Testis (tissue), 2 donors: ENCODE measurements at regions not wholly inside any gene's neighbourhood (a gene's known extent, or its start where the extent isn't known, plus 50 kb on each side); places are given as distances from the start of the nearest gene placed in this dataset.

Source experiments
- DNase-seq: peaks from one replicate; pipeline ENCODE4 v3.0.0-alpha.2; 2019
- H3K27ac ChIP-seq, 2 donors: fragments of 200-600 bp; sonication (generic); one replicate each; pipeline ENCODE4 v1.5.1; 2019
- H3K27me3 ChIP-seq: fragments of 200-600 bp; sonication (generic); one replicate; pipeline ENCODE4 v1.5.1; 2019
- H3K36me3 ChIP-seq: fragments of 200-600 bp; sonication (generic); one replicate; pipeline ENCODE4 v1.5.1; 2017; ENCODE audit warnings: low read depth; ENCODE audit errors: missing control alignments
- H3K4me1 ChIP-seq: fragments of 200-600 bp; sonication (generic); one replicate; pipeline ENCODE4 v1.5.1; 2019
- H3K4me3 ChIP-seq, 2 donors: fragments of 200-600 bp; sonication (generic); one replicate each; pipeline ENCODE4 v1.5.1; 2017 to 2019
- H3K9me3 ChIP-seq: fragments of 200-600 bp; sonication (generic); one replicate; pipeline ENCODE4 v1.5.1; 2017
- POLR2A ChIP-seq: fragments of 450-650 bp; IDR thresholded peaks from one replicate; pipeline ENCODE4 v1.6.1; 2017; ENCODE audit warnings: antibody characterized with exemption, mild to moderate bottlenecking, moderate library complexity
- WGBS, 2 donors: methylation state at CpG; one replicate each; pipeline ENCODE4 v1.1.5; 2018; 5-methylcytosine and 5-hydroxymethylcytosine counted together
- intact Hi-C: fragments of 100-400 bp; cut with DNase I; formaldehyde crosslinking; loops from one replicate; pipeline ENCODE4 v1.15.1; 2023; ENCODE audit warnings: low total_unique reads
- TF ChIP-seq, protein P1 (sequence below), 3 experiments: fragments of 450-650 bp in 2 of 3; fragments of 200-600 bp in 1 of 3; sonication (generic) in 1 of 3; IDR thresholded peaks; one replicate each; pipeline ENCODE4 v1.5.1; 2016 to 2019; ENCODE audit warnings: antibody characterized with exemption in 3 of 3, mild to moderate bottlenecking in 2 of 3, moderate library complexity in 1 of 3

- intact Hi-C loops = no loop called here
- no peak for TF ChIP-seq POLR2A
- TF ChIP-seq, protein P1, sequence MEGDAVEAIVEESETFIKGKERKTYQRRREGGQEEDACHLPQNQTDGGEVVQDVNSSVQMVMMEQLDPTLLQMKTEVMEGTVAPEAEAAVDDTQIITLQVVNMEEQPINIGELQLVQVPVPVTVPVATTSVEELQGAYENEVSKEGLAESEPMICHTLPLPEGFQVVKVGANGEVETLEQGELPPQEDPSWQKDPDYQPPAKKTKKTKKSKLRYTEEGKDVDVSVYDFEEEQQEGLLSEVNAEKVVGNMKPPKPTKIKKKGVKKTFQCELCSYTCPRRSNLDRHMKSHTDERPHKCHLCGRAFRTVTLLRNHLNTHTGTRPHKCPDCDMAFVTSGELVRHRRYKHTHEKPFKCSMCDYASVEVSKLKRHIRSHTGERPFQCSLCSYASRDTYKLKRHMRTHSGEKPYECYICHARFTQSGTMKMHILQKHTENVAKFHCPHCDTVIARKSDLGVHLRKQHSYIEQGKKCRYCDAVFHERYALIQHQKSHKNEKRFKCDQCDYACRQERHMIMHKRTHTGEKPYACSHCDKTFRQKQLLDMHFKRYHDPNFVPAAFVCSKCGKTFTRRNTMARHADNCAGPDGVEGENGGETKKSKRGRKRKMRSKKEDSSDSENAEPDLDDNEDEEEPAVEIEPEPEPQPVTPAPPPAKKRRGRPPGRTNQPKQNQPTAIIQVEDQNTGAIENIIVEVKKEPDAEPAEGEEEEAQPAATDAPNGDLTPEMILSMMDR (IDR thresholded peaks at IDR 0.05) = no peak
- no peak for DNase-seq
- Histone ChIP-seq H3K27me3 (no peaks in the 10 kb centered on the region), H3K4me1 (no peaks in the 10 kb centered on the region), H3K4me3 (no peak overlapping the region), H3K27ac (no peak overlapping the region), H3K9me3 (no peaks in the 10 kb centered on the region), H3K36me3 (no peaks in the 10 kb centered on the region)
- WGBS, 2 donors = 54 to 55% methylated on average over 1 of the region's 1 CpG
These were observed 92.7 kb upstream of the BMP2 start for GRCh38 chr20:6674831-6675230.

DNA sequence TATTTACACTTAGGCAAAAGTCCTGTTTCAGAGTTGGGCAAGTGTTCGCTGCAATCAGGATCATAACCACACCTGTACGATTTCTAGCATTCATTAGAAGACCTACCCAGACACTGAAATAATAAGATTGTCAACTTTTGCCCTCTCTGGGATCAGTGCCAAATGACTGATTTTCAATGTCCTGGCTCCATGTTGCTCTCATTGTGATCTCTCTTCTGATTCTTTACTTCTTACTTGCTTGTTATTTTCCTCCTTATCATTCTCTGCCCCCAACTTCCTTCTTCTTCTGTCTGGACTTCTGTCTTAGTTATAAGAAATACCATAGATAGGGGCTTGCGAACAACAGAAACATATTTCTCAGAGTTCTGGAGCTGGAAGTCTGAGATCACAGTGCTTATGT is 94.4 kb upstream of the BMP2 start:
- H3K9me3 ChIP-seq = no peaks in the 10 kb centered on the region
- no peaks in the 10 kb centered on the region for H3K27me3 ChIP-seq
- intact Hi-C loops = no loop called here
- H3K4me1 ChIP-seq = no peaks in the 10 kb centered on the region
- no peak overlapping the region for H3K27ac ChIP-seq
- no peaks in the 10 kb centered on the region for H3K36me3 ChIP-seq
- no peak for DNase-seq
- H3K4me3 ChIP-seq = no peak overlapping the region
- TF ChIP-seq POLR2A = no peak
- TF ChIP-seq, protein P1 (IDR thresholded peaks at IDR 0.05) = no peak
- WGBS, 2 donors = 65 to 72% methylated on average over 3 of the region's 3 CpGs

DNA sequence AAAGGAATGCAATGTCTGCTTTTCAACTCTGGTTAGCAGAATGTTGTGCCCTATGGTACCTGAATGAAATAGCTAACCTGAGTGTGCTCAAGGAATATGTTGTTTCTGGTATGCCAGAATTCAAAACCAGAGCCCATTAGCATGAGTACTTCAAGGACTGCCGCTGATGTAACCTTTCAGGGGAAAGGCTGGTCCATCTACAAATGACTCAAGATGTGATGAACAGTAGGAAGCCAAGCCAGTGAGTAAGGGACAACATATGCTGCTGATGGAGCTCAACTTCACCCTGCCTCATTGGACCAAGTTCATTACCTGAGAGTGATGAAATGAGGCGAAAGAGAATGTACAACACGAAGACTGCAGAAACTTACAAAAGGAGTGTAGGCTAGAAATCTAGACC is 95.7 kb upstream of the BMP2 start:
- Histone ChIP-seq H3K4me1 (no peaks in the 10 kb centered on the region), H3K9me3 (no peaks in the 10 kb centered on the region), H3K27me3 (no peaks in the 10 kb centered on the region), H3K36me3 (no peaks in the 10 kb centered on the region), H3K4me3 (no peak overlapping the region), H3K27ac (no peak overlapping the region)
- no peak for TF ChIP-seq POLR2A
- TF ChIP-seq, protein P1 (IDR thresholded peaks at IDR 0.05) = no peak
- intact Hi-C loops = no loop called here
- no peak for DNase-seq
- 96 to 100% methylated on average over 3 of the region's 3 CpGs for WGBS, 2 donors

DNA sequence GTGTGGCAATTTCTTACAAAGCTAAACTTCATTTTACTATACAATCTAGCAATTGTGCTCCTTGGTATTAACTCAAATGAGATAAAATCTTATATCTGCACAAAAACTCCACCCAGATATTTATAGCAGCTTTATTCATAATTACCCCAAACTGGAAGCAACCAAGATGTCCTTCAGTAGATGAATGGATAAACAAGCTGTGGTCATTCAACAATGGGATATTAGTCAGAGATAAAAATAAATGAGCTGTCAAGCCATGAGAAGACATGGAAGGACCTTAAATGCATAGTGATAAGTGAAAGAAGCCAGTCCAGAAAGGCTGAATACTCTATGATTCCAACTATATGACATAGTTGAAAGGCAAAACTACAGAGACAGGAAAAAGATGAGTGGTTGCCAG is 98.9 kb upstream of the BMP2 start:
- Histone ChIP-seq H3K36me3 (no peaks in the 10 kb centered on the region), H3K27ac (no peak overlapping the region), H3K27me3 (no peaks in the 10 kb centered on the region), H3K4me3 (no peak overlapping the region), H3K4me1 (no peaks in the 10 kb centered on the region), H3K9me3 (no peaks in the 10 kb centered on the region)
- TF ChIP-seq POLR2A = no peak
- TF ChIP-seq, protein P1 (IDR thresholded peaks at IDR 0.05) = no peak
- DNase-seq = no peak
- intact Hi-C loops = no loop called here

DNA sequence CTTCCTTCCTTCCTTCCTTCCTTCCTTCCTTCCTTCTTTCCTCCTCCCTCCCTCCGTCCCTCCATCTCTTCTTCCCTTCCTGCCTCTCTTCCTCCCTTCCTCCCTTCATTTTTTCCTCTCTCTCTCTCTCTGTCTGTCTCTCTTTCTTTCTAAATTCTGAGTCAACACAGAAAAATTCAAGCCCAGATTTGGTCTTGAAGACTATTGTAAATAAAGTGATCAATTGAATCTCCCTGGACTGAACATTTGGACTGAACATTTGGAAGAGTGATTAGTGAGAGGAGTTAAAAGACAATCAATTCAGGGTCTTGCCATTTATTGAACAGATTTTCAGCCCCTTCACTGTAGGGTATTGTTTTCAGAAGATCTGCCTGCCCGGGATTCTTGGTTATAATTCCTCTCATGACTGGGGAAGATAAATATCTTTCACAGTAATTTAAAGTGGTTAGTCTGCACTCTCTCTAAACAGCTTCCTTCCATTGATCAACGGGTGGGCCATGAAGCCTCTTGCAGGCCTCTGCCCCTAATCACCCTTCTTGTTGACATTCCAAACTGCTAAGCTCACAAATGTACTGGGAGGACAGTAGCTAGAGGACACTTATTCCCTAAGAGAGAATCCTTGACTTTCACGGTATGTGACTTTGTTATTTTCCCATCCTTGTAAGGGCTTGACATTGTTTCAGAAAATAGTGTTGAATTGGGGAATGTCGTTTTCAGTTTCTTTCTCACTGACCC is 101.7 kb upstream of the BMP2 start:
- no peak for DNase-seq
- no peak overlapping the region for H3K27ac ChIP-seq
- H3K36me3 ChIP-seq = no peaks in the 10 kb centered on the region
- intact Hi-C loops = no loop called here
- 67 to 74% methylated on average over 5 of the region's 5 CpGs for WGBS, 2 donors
- H3K4me3 ChIP-seq = no peak overlapping the region
- no peaks in the 10 kb centered on the region for H3K9me3 ChIP-seq
- no peaks in the 10 kb centered on the region for H3K27me3 ChIP-seq
- TF ChIP-seq, protein P1 (IDR thresholded peaks at IDR 0.05) = no peak
- no peak for TF ChIP-seq POLR2A
- H3K4me1 ChIP-seq = no peaks in the 10 kb centered on the region
